ENCODE measurements at regions not wholly inside any gene's neighbourhood (a gene's known extent, or its start where the extent isn't known, plus 50 kb on each side); places are given as distances from the start of the nearest gene placed in this dataset.

- no peak for DNase-seq
Measured at GRCh38 chr2:79453918-79454317, 58.9 kb upstream of the CTNNA2 start.

- DNase-seq = no peak
Measured at GRCh38 chr2:79452651-79453050, 60.2 kb upstream of the CTNNA2 start.

GRCh38 chr2:79447463-79447862, 65.4 kb upstream of the CTNNA2 start:
- DNase-seq = no peak

GRCh38 chr2:79446313-79446712, 66.5 kb upstream of the CTNNA2 start:
- no peak for DNase-seq

GRCh38 chr2:79437433-79438267, 75.2 kb upstream of the CTNNA2 start:
- DNase-seq = no peak

- DNase-seq = no peak
Measured at GRCh38 chr2:79434362-79434761, 78.5 kb upstream of the CTNNA2 start.

GRCh38 chr2:79432731-79433146, 80.1 kb upstream of the CTNNA2 start:
- no peak for DNase-seq

- no peak for DNase-seq
Measured at GRCh38 chr2:79428745-79429144, 84.1 kb upstream of the CTNNA2 start.

GRCh38 chr2:79414690-79415089, 98.2 kb upstream of the CTNNA2 start:
- no peak for DNase-seq

GRCh38 chr2:79394485-79394859, 118.4 kb upstream of the CTNNA2 start:
- DNase-seq = no peak

- no peak for DNase-seq
Measured at GRCh38 chr2:79393806-79394484, 118.9 kb upstream of the CTNNA2 start.

- no peak for DNase-seq
Measured at GRCh38 chr2:79393107-79393685, 119.7 kb upstream of the CTNNA2 start.

- no peak for DNase-seq
Measured at GRCh38 chr2:79389481-79389880, 123.4 kb upstream of the CTNNA2 start.

- DNase-seq = no peak
Measured at GRCh38 chr2:79388024-79388423, 124.8 kb upstream of the CTNNA2 start.

- DNase-seq = no peak
Measured at GRCh38 chr2:79387431-79387830, 125.4 kb upstream of the CTNNA2 start.

- no peak for DNase-seq
Measured at GRCh38 chr2:79383681-79384080, 129.2 kb upstream of the CTNNA2 start.

- no peak for DNase-seq
Measured at GRCh38 chr2:79375817-79376216, 137.0 kb upstream of the CTNNA2 start.

- DNase-seq = no peak
Measured at GRCh38 chr2:79373358-79374130, 139.3 kb upstream of the CTNNA2 start.

- no peak for DNase-seq
Measured at GRCh38 chr2:79370976-79371538, 141.8 kb upstream of the CTNNA2 start.

- no peak for DNase-seq
Measured at GRCh38 chr2:79369127-79369526, 143.7 kb upstream of the CTNNA2 start.

GRCh38 chr2:79368116-79368630, 144.7 kb upstream of the CTNNA2 start:
- DNase-seq = no peak

- no peak for DNase-seq
Measured at GRCh38 chr2:79359419-79359818, 153.4 kb upstream of the CTNNA2 start.

GRCh38 chr2:79355569-79355968, 157.3 kb upstream of the CTNNA2 start:
- DNase-seq = no peak
